ENCODE measurements at regions not wholly inside any gene's neighbourhood (a gene's known extent, or its start where the extent isn't known, plus 50 kb on each side); places are given as distances from the start of the nearest gene placed in this dataset.

DNA sequence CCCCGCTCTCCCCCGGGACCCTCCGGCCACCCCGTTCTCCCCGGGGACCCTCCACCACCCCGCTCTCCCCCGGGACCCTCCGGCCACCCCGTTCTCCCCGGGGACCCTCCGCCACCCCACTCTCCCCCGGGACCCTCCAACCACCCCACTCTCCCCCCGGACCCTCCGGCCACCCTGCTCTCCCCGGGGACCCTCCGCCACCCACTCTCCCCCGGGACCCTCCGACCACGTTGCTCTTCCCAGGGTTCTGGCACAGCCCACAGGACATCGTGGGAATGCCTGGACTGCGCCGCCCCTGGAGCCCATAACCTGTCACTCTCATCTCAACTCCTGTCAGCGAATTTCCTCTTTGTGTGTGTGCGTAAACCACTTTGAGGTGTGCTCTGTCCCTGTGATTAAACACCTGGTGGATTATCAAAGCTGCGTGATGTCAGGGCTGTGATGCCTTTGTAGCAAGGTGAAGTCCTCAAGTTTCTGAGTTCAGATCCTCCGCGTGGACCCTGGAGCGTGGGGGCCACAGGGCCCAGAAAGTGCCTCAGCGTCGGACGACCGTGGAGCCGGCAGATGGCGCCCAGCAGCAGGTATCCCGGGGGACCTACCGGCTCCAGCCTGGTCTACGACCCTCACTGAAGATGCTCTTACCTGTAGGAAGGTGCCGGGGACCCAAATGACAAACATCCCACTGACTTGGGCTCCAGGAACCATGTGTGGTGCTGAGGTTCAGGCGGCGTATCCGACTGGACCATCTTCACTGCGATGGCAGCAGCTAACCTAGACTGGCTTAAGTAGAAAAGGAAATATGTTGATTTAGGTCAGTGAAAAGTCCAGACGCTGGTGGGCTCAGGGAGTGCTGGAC is 63.2 kb upstream of the GALNT9 start:
- no peak for DNase-seq

- no peak for DNase-seq
Measured at GRCh38 chr12:132391326-132392041, 62.1 kb upstream of the GALNT9 start.

- no peak for DNase-seq
Measured at GRCh38 chr12:132390287-132391076, 61.1 kb upstream of the GALNT9 start.

DNA sequence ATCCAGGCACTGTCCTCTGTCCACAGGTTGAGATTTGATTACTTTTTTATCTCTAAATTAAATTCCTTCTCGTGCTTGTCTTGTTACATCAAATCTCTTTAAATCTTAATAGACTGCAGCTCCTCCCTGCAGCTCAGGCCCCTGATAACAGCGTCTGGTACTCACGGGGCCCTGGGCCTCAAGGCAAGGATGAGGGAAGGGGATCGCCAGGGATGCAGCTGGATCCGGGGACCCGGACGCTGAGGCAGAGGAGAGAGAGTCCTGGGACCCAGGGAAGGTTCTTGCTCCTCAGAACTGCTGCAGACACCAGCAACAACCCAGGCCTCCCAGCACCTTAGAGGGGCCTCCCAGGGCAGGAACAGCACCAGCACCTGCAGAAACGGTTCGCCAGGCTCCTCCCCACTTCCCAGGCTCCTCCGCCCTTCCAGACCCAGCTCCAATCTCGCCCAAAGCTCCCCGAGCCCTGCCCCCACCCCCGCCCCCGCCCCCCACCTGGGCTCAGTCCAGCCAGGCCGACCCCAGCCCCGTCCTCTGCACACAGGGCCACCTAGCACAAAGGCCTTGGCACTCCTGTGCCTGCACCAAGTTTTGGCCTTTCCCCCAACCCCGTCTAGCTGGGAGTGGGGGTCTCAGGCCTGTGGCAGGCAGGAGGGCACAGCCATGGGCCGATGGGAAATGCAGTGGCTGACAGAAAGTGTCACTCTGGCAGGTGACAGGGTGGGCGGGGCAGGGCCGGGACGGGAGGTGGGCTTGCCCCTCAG is 60.3 kb upstream of the GALNT9 start:
- no peak for DNase-seq

DNA sequence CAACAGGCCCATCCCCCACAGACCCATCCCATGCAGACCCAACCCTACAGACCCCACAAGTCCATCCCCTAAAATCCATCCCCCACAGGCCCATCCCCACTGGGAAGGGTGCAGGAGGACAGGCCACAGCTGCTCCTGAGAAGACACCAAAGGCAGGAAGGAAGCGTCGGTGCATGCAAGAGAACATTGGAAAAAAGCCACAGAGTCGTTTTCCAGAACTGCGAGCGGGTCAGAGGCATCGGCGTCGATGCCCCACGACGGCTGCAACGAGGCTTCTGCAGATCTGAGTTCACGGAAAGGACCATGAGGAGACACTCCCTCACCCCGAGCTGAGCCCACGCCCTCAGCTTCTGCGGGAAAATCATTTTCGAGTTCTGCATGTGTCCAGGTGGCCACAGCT is 59.6 kb upstream of the GALNT9 start:
- no peak for DNase-seq

DNA sequence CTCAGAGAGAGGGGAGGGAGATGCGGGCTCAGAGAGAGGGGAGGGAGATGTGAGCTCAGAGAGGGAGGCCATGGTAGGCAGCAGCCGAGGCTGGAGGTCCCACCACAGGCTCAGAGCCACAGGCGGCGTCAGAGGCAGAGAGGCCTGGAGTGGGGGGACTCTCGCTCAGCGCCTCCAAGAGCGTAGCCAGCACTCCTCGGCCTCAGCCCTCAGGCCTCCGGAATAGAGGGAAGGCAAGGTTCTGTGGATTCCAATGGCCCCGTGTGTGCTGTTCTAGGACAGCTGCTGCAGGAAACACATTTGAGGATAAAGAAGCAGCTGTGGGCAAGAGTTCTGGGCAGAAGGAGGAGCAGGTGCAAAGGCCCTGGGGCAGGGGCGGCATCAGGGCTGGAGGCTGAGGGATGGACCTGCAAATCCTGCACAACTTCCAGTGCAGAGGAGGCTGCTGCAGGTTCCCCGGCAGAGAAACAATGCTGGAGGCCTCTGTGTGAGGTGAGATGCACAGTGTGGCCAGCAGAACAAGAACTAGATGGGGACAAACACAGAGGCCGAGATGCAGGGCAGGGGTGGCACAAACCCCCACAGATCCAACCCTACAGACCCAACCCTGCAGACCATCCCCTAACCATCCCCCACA is 59.1 kb upstream of the GALNT9 start:
- no peak for DNase-seq

DNA sequence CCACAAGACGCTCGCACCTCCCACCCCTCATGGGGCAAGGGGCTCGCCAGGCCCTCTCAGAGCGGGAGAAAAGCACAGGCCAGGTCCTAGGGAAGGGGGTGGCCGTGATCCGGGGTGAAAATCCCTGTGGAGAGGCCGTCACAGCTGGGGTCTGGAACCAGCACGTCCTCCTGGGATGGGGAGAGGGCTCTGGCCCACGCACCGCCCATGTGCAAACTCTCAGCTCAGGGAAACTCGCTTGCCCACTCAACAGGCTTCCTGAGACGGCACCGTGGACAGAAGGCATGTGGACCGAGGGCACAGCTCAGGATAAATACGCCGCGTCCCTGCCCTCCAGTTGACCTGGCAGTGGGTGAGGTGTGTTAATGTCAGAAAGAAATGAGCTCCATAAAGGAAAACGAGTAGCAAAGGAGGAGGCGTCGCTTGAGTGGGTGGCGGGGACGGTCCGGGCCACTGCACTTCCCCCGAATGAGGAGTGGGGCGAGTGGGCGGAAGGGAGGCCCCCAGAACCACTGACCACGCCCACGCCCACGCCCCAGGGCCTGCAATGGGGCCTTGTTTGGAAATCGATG is 57.6 kb upstream of the GALNT9 start:
- no peak for DNase-seq

DNA sequence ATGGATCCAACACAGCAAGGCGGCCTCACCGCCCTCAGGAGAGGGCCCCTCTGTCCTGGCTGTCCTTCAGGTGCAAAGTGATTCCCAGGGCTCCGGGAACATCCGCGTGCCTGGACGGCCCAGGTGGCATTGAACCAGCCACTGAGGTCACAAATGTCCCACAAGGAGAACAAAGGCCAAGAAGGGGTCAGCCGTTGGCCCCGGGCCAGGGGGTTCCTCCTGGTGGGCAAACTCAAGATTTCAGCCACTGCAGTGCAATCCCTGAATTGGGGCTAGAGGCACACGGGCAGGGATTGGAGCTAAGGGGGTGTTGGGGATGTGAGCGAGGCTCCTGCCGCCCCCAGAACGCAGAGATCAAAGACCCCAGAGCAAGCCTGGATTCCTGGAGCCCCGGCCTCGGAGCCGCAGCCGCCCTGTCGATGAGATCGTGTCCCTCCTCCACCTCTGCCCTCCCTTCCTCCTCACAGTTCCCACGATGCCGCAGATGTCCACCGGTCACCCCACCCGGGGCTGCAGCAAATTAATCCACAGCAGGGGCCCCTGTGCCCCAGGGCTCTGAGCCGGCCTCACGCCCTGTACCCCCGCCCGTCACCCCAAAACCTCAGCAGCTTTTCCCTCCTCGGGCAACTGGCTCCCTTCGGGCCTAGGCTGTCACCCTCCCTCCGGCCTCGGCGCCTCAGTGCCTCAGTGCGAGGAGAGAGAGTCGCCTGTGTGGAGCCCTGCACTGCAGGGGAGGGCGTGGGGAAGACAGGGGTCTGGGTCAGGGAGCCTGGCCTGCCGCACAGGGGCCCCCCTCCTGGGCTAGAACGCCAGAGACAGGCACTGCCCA is 56.7 kb upstream of the GALNT9 start:
- no peak for DNase-seq

DNA sequence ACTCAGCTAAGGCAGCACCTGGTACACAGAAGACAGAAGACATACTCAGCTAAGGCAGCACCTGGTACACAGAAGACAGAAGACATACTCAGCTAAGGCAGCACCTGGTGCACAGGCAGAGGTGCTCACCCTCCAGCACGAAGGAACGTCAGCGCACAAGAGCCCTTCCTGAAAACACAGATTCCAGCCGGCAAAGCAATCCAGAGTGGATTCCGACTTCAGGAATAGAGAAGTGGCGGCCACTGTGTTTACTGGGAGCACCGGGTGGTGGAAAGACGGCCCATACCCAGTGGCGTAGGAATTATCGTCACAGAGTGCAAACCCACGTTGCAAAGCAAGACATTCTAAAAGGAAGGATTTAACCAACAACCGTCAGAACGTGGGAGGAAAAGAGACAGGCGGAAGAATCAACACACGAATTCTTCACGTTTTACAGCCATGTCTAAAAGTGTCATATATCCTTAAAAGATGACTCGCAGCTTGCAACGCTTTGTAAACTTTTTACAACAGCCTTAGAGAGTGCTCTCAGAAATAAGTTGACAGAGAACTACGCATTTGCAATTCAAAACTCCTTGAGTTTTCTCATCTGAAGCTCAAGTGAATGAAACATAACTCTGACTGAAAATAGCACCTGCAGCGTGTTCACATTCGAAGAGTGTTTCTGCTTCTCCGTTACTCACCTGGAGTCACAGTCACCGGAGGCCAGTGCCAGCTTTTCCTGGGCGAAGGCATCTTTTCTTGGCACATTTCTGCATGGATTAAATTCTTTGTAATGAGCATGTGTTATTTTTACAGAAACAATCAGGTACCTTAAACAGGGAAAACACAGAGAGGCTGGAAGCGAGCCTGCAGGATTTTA is 55.8 kb upstream of the GALNT9 start:
- DNase-seq: no peak

GRCh38 chr12:132380641-132381040 is 51.3 kb upstream of the GALNT9 start:
- DNase-seq: no peak

DNA sequence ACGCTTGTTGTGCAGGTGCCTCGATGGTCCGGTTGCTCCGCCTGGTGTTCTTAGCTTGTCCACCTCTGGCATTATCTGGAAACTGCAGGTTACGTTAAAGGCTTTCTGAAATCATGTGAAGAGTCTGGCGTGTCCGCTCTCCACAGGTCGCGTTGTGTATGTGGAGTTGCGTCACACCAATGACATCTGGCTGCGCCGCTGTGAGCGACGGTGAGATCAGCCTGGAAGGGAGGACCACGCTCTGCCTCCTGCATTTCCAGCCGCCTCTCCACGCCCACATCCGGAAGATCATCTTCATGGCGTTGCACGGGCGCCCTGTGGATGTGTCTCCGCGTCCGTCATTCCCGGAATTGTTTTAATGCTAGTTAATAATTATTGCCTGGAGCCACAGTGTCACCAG is 50.6 kb upstream of the GALNT9 start:
- DNase-seq: no peak

DNA sequence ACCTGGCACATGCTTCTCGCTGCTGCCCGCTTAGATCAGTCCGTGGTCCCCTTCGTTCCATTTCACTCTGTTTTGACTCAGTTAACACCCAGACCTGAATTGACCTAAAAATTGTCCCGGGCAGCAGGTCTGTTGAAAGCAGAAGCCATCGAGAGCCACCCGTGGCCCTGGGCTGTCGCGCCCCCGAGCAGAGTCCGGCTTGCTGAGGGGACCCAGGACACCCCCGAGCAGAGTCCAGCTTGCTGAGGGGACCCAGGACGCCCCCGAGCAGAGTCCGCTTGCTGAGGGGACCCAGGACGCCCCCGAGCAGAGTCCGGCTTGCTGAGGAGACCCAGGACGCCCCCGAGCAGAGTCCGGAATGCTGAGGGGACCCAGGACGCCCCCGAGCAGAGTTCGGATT is 50.2 kb upstream of the GALNT9 start:
- no peak for DNase-seq

Measured in activated CD8-positive, alpha-beta memory T cell treated with anti-CD3 and anti-CD28 coated beads, Interleukin-2, amount 50 U/mL, for 48 hours (primary cell).